Ectodermal cell (in vitro differentiated cells): ENCODE measurements at regions not wholly inside any gene's neighbourhood (a gene's known extent, or its start where the extent isn't known, plus 50 kb on each side); places are given as distances from the start of the nearest gene placed in this dataset.
"Not testable (repeated sequence)": the region's sequence is repeated elsewhere in the genome, so short reads cannot be mapped to it uniquely, and the experiment has no call there.

Source experiments
- H3K27ac ChIP-seq: 2 replicates; pipeline ENCODE4 v1.7.0; 2013; ENCODE audit warnings: mild to moderate bottlenecking, low read depth, low read length; ENCODE audit not compliant: insufficient read depth, poor library complexity, severe bottlenecking
- H3K27me3 ChIP-seq: 2 replicates; pipeline ENCODE4 v1.7.0; 2013; ENCODE audit warnings: mild to moderate bottlenecking, low read length; ENCODE audit not compliant: insufficient read depth, control insufficient read depth, poor library complexity, severe bottlenecking
- H3K36me3 ChIP-seq: one replicate; pipeline ENCODE4 v1.7.0; 2013; ENCODE audit warnings: low read length; ENCODE audit not compliant: control insufficient read depth, insufficient read depth
- H3K4me1 ChIP-seq: one replicate; pipeline ENCODE4 v1.7.0; 2013; ENCODE audit warnings: low read length; ENCODE audit not compliant: control insufficient read depth, insufficient read depth
- H3K4me3 ChIP-seq: 2 replicates; pipeline ENCODE4 v1.7.0; 2013; ENCODE audit warnings: low read depth, low read length, control low read depth; ENCODE audit not compliant: insufficient read depth
- H3K9me3 ChIP-seq: 2 replicates; pipeline ENCODE4 v1.7.0; 2013; ENCODE audit warnings: mild to moderate bottlenecking, low read length, moderate library complexity; ENCODE audit not compliant: control insufficient read depth
- WGBS, 2 experiments: methylation state at CpG; one replicate each; pipeline ENCODE4 v1.1.7; 2013; ENCODE audit warnings: missing lambda C conversion rate in 2 of 2; 5-methylcytosine and 5-hydroxymethylcytosine counted together

GRCh38 chr2:138085441-138085840, 121.2 kb downstream of the HNMT start:
- not testable (repeated sequence) for H3K4me1 ChIP-seq, H3K9me3 ChIP-seq, H3K36me3 ChIP-seq, H3K27me3 ChIP-seq, H3K27ac ChIP-seq, H3K4me3 ChIP-seq
- WGBS, 2 experiments = 75 to 89% methylated on average over 1 of the region's 1 CpG

GRCh38 chr2:138086576-138086975, 122.3 kb downstream of the HNMT start:
- no peaks in the 10 kb centered on the region for H3K36me3 ChIP-seq
- no peak overlapping the region for H3K27ac ChIP-seq
- H3K4me1 ChIP-seq = no peaks in the 10 kb centered on the region
- no peak overlapping the region for H3K4me3 ChIP-seq
- no peaks in the 10 kb centered on the region for H3K9me3 ChIP-seq
- H3K27me3 ChIP-seq = no peaks in the 10 kb centered on the region

DNA sequence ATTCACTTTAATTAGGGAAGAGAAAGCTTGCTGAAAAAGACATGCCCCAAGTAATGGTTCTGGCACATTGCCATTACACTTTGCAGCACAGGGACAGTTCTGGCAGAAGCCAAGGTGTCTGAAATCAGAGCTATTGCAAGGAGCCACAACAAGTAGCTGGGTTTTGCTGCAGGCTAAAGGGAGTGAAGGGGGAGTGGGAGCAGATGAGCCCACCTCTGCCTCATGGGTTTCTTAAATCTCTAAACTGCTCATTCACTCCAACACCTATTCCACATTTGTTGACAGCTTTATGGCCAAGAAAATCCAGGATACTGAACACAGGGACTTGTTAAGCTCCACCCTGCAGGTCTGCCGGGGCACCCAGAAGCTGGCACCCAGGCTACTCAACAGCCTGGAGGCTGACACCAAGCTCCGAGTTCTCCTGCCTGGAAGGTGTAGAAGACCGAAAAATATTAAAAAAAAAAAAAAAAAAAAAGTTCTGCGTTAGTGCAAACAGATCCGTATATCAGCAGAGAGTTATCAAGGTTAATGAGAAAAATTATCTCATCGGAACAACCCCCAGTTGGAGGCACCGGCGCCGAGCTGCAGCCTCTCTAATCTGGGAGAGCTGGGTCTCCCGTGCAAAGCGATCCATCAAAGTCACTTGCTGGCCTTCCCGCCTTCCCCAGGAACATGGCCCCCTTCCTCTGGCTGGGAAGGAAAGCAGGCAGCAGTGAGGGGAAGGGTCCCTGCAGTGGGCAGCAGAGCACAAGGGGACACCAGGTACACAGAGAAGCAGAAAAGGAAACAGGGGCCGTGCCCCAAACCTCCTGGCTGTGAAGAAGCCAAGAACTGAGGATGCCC, 123.7 kb downstream of the HNMT start:
- no peaks in the 10 kb centered on the region for H3K27me3 ChIP-seq
- H3K9me3 ChIP-seq = no peaks in the 10 kb centered on the region
- H3K4me1 ChIP-seq = no peaks in the 10 kb centered on the region
- no peaks in the 10 kb centered on the region for H3K36me3 ChIP-seq
- H3K4me3 ChIP-seq = no peak overlapping the region
- no peak overlapping the region for H3K27ac ChIP-seq
- 88 to 93% methylated on average over 13 of the region's 13 CpGs for WGBS, 2 experiments

DNA sequence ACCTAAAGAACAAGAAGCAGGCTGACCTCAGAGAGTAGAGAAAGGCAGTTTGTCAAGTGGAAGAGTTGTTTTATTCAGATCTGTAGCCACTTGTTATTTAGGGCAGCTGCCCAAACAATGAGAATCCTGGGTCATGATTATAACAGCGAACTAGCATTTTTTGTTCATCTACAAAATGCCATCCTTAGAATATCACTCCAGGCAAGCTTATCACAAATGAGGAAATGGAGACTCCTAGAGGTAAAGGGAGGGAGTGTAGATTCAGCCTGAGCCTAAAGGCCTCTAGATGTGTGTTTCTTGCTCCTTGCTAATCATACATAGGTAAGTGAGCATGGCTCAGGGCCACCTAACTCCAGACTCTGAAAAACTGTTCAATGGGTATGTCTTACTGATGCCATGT, 126.1 kb downstream of the HNMT start:
- Histone ChIP-seq H3K9me3 (no peaks in the 10 kb centered on the region), H3K4me1 (peaks cover 10% of the 10 kb centered on the region), H3K27ac (no peak overlapping the region), H3K4me3 (no peak overlapping the region), H3K36me3 (no peaks in the 10 kb centered on the region), H3K27me3 (no peaks in the 10 kb centered on the region)
- WGBS, 2 experiments = 88 to 100% methylated on average over 1 of the region's 1 CpG

GRCh38 chr2:138093455-138093854, 129.2 kb downstream of the HNMT start:
- Histone ChIP-seq H3K27me3 (no peaks in the 10 kb centered on the region), H3K9me3 (no peaks in the 10 kb centered on the region), H3K36me3 (no peaks in the 10 kb centered on the region), H3K4me3 (no peak overlapping the region), H3K27ac (no peak overlapping the region), H3K4me1 (peaks cover 10% of the 10 kb centered on the region)
- WGBS, 2 experiments = 95 to 97% methylated on average over 2 to 3 of the region's 4 CpGs

- Histone ChIP-seq H3K27me3 (no peaks in the 10 kb centered on the region), H3K27ac (no peak overlapping the region), H3K9me3 (no peaks in the 10 kb centered on the region), H3K36me3 (no peaks in the 10 kb centered on the region), H3K4me1 (peaks cover 10% of the 10 kb centered on the region), H3K4me3 (no peak overlapping the region)
- WGBS, 2 experiments = 36 to 41% methylated on average over 3 of the region's 3 CpGs
Measured at GRCh38 chr2:138094031-138094430, 129.8 kb downstream of the HNMT start.

DNA sequence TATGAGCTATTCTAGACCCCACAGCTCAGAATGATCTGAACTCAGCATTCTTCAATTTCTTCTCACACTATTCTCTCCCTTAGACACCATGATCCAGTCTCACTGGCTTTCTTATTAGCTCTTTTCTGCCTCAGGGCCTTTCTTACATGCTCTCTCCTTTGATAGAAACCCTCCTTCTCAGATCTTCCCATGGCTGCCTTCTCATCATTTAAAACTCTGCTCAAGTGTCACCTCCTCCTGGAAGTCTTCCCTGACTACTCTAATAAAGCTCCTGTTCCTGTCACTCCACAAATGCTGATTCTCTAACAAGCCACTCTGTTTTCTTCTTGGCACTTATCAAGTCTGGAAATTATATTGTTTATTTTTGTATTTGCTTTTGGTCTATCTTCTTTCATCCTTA, 131.1 kb downstream of the HNMT start:
- Histone ChIP-seq H3K36me3 (no peaks in the 10 kb centered on the region), H3K9me3 (no peaks in the 10 kb centered on the region), H3K4me3 (no peak overlapping the region), H3K27ac (no peak overlapping the region), H3K27me3 (no peaks in the 10 kb centered on the region), H3K4me1 (peaks cover 10% of the 10 kb centered on the region)

GRCh38 chr2:138099288-138099687, 135.0 kb downstream of the HNMT start:
- H3K27ac ChIP-seq, H3K4me3 ChIP-seq, H3K4me1 ChIP-seq, H3K9me3 ChIP-seq, H3K36me3 ChIP-seq, H3K27me3 ChIP-seq: not testable (repeated sequence)
- WGBS, 2 experiments = 87 to 91% methylated on average over 2 to 3 of the region's 3 CpGs

GRCh38 chr2:138101718-138102117, 137.4 kb downstream of the HNMT start:
- WGBS, 2 experiments = 91 to 94% methylated on average over 1 to 2 of the region's 2 CpGs
- H3K9me3 ChIP-seq = no peaks in the 10 kb centered on the region
- H3K36me3 ChIP-seq = no peaks in the 10 kb centered on the region
- H3K27me3 ChIP-seq = no peaks in the 10 kb centered on the region
- H3K4me1 ChIP-seq = peaks cover 12% of the 10 kb centered on the region
- H3K27ac ChIP-seq = no peak overlapping the region
- no peak overlapping the region for H3K4me3 ChIP-seq

GRCh38 chr2:138102664-138103063, 138.4 kb downstream of the HNMT start:
- H3K27ac ChIP-seq = no peak overlapping the region
- no peaks in the 10 kb centered on the region for H3K9me3 ChIP-seq
- no peaks in the 10 kb centered on the region for H3K36me3 ChIP-seq
- no peaks in the 10 kb centered on the region for H3K27me3 ChIP-seq
- no peak overlapping the region for H3K4me3 ChIP-seq
- H3K4me1 ChIP-seq = peaks cover 12% of the 10 kb centered on the region

GRCh38 chr2:138103156-138103555, 138.9 kb downstream of the HNMT start:
- Histone ChIP-seq H3K27me3 (no peaks in the 10 kb centered on the region), H3K4me3 (no peak overlapping the region)

More at GRCh38 chr2:138103156-138103555, 138.9 kb downstream of the HNMT start:
- no peaks in the 10 kb centered on the region for H3K9me3 ChIP-seq
- WGBS, 2 experiments = 100% methylated on average over 1 of the region's 1 CpG
- H3K36me3 ChIP-seq = no peaks in the 10 kb centered on the region
- H3K27ac ChIP-seq = no peak overlapping the region
- H3K4me1 ChIP-seq = peaks cover 12% of the 10 kb centered on the region
